ENCODE measurements at regions not wholly inside any gene's neighbourhood (a gene's known extent, or its start where the extent isn't known, plus 50 kb on each side); places are given as distances from the start of the nearest gene placed in this dataset.
"Not testable (repeated sequence)": the region's sequence is repeated elsewhere in the genome, so short reads cannot be mapped to it uniquely, and the experiment has no call there.

GRCh38 chr7:94149789-94150545 is 145.8 kb upstream of the BET1 start:
- H3K27ac ChIP-seq = no peak overlapping the region
- H3K4me3 ChIP-seq = no peak overlapping the region
- H3K9me3 ChIP-seq (ENCODE audit: low read depth, low read length) = no peaks in the 10 kb centered on the region
- no peak overlapping the region for H3K9ac ChIP-seq (ENCODE audit: insufficient read length)
- no peaks in the 10 kb centered on the region for H3K36me3 ChIP-seq (ENCODE audit: insufficient read depth, low read length)
- DNase-seq (ENCODE audit: low read depth, low spot score) = no peak
- TF ChIP-seq EZH2 (IDR thresholded peaks at IDR 0.05) (no peak), POLR2AphosphoS5 (IDR thresholded peaks at IDR 0.05; ENCODE audit: borderline replicate concordance, low read depth, low read length) (no peak), FOXP2 (optimal IDR thresholded peaks at IDR 0.05; ENCODE audit: control extremely low read depth, extremely low read length, insufficient read depth) (no peak)

DNA sequence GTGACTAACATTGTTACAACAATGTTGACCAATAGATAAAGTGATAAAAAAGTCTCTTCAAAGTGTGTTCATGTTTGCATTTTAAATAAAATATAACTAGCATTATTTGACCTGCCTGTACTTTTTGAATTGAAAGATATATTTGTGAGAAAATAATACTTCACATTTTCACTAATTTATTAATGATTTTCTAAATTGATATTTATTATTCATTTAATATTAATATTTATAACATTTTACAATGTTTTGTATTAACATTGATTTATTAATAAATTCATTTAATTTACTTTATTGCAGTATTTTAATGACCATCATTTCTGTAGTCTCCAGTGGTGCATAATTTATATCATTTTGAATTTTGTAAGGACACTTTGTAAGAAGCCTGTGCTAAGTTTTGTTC is 150.0 kb upstream of the BET1 start:
- no peak for DNase-seq (ENCODE audit: low read depth, low spot score)
- Histone ChIP-seq H3K4me3 (no peak overlapping the region), H3K9ac (ENCODE audit: insufficient read length) (no peak overlapping the region), H3K9me3 (ENCODE audit: low read depth, low read length) (no peaks in the 10 kb centered on the region), H3K27ac (no peak overlapping the region), H3K36me3 (ENCODE audit: insufficient read depth, low read length) (no peaks in the 10 kb centered on the region)
- no peak for TF ChIP-seq POLR2AphosphoS5 (IDR thresholded peaks at IDR 0.05; ENCODE audit: borderline replicate concordance, low read depth, low read length)

- Histone ChIP-seq H3K9me3 (ENCODE audit: low read depth, low read length) (no peaks in the 10 kb centered on the region), H3K36me3 (ENCODE audit: insufficient read depth, low read length) (no peaks in the 10 kb centered on the region), H3K27ac (no peak overlapping the region), H3K4me3 (no peak overlapping the region), H3K9ac (ENCODE audit: insufficient read length) (no peak overlapping the region)
- TF ChIP-seq FOXP2 (optimal IDR thresholded peaks at IDR 0.05; ENCODE audit: control extremely low read depth, extremely low read length, insufficient read depth) (no peak), POLR2AphosphoS5 (IDR thresholded peaks at IDR 0.05; ENCODE audit: borderline replicate concordance, low read depth, low read length) (no peak), EZH2 (IDR thresholded peaks at IDR 0.05) (no peak)
- no peak for DNase-seq (ENCODE audit: low read depth, low spot score)
Observed at GRCh38 chr7:94154858-94155257, 150.7 kb upstream of the BET1 start.

DNA sequence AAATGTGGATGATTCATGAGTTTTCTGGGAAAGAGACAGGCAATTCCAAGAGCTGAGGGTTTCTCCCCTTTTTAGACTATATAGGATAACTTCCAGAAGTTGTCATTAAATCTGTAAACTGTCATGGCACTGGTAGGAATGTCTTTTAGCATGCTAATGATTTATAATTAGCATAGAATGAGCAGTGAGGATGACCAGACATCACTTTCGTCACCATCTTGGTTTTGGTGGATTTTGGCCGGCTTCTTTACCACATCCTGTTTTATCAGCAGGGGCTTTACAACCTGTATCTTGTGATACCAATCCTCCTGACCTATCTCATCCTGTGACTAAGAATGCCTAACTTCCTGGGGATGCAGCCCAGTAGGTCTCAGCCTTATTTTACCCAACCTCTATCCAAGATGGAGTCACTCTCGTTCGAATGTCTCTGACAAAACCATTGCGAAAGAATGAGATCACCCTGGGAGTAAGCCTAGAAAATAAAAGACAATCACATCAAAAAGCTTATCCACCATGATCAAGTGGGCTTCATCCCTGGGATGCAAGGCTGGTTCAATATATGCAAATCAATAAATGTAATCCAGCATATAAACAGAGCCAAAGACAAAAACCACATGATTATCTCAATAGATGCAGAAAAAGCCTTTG is 153.6 kb upstream of the BET1 start:
- DNase-seq (ENCODE audit: low read depth, low spot score); H3K9ac ChIP-seq (ENCODE audit: insufficient read length); H3K4me3 ChIP-seq; H3K27ac ChIP-seq; H3K9me3 ChIP-seq (ENCODE audit: low read depth, low read length); H3K36me3 ChIP-seq (ENCODE audit: insufficient read depth, low read length): not testable (repeated sequence)

DNA sequence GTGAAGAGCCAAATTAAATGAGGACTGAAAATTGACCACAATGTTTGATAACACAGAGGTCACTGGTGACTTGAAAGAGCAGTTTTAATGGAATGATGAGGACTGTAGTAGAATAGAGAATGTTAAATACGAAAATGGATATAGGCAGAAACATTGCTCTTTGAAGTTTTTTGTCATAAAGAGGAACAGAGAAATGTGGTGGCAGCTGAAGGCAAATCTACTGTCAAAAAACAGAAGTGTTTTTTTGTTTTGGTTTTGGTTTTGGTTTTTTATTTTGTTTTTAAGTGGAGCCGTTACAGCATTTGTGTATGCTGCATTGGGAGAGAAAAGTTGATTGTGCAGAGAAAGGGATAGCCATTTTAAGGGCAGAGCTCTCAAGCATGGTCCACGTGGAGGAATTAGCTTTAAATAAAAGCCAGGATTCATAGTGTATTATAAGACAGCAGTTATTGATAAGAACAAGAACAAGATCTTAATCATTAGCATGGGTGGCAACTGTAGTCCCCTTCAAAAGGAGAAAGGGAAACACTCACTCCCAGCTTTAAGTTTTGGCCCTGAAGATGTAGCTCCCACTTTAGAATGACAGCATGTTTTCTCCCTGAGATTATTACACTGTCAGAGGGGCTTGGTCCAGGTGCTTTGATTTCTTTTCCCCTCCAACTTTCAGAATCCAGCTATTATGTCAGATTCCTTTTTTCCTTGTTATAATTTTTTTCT is 156.7 kb upstream of the BET1 start:
- TF ChIP-seq EZH2 (IDR thresholded peaks at IDR 0.05) (no peak), FOXP2 (optimal IDR thresholded peaks at IDR 0.05; ENCODE audit: control extremely low read depth, extremely low read length, insufficient read depth) (no peak), POLR2AphosphoS5 (IDR thresholded peaks at IDR 0.05; ENCODE audit: borderline replicate concordance, low read depth, low read length) (no peak)
- Histone ChIP-seq H3K9me3 (ENCODE audit: low read depth, low read length) (no peaks in the 10 kb centered on the region), H3K4me3 (no peak overlapping the region), H3K27ac (no peak overlapping the region), H3K9ac (ENCODE audit: insufficient read length) (no peak overlapping the region), H3K36me3 (ENCODE audit: insufficient read depth, low read length) (no peaks in the 10 kb centered on the region)
- DNase-seq (ENCODE audit: low read depth, low spot score) = no peak

GRCh38 chr7:94161476-94161875 is 157.3 kb upstream of the BET1 start:
- DNase-seq (ENCODE audit: low read depth, low spot score) = no peak
- Histone ChIP-seq H3K4me3 (no peak overlapping the region), H3K9ac (ENCODE audit: insufficient read length) (no peak overlapping the region), H3K36me3 (ENCODE audit: insufficient read depth, low read length) (no peaks in the 10 kb centered on the region), H3K27ac (no peak overlapping the region), H3K9me3 (ENCODE audit: low read depth, low read length) (no peaks in the 10 kb centered on the region)
- no peak for TF ChIP-seq EZH2 (IDR thresholded peaks at IDR 0.05)
- no peak for TF ChIP-seq FOXP2 (optimal IDR thresholded peaks at IDR 0.05; ENCODE audit: control extremely low read depth, extremely low read length, insufficient read depth)
- TF ChIP-seq POLR2AphosphoS5 (IDR thresholded peaks at IDR 0.05; ENCODE audit: borderline replicate concordance, low read depth, low read length) = no peak

DNA sequence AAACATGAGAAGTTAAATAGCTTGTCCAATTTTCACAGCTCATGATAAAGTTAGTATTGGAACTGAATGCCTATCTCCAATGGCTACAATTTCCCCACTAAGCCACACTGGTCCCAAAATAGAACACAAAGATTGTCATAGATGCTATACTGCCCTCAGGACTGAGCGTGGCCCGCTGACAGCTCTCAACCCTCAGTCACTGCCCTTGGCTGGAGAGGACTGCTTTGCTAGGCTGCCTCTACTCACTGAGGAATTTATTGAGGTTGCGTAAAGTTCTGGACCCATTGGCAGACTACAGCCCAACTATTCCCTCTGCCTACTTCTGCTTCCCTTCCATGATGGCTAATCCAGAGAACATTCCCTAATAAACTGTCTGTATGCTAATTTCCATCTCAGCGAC is 165.5 kb upstream of the BET1 start:
- Histone ChIP-seq H3K36me3 (ENCODE audit: insufficient read depth, low read length) (no peaks in the 10 kb centered on the region), H3K27ac (no peak overlapping the region), H3K9ac (ENCODE audit: insufficient read length) (no peak overlapping the region), H3K9me3 (ENCODE audit: low read depth, low read length) (no peaks in the 10 kb centered on the region), H3K4me3 (no peak overlapping the region)
- TF ChIP-seq EZH2 (IDR thresholded peaks at IDR 0.05) (no peak), FOXP2 (optimal IDR thresholded peaks at IDR 0.05; ENCODE audit: control extremely low read depth, extremely low read length, insufficient read depth) (no peak), POLR2AphosphoS5 (IDR thresholded peaks at IDR 0.05; ENCODE audit: borderline replicate concordance, low read depth, low read length) (no peak)
- no peak for DNase-seq (ENCODE audit: low read depth, low spot score)

DNA sequence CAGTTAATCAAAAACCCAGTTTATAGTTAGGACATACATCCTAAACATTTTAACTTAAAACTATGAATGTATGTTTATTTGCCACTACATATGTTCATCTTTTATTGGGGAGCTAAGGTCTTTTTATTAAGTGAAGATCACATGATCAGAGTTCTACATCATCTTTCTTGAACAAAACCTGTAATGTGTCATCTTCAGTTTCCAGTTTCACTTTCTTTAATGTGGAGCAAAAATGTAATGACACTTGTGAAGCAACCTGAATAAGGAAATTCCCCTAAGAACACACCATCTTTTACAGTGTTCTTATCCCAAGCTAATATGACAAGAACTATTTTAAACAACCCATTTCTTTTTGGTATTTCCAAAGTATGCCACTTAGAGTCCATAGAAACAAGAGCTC is 166.7 kb upstream of the BET1 start:
- DNase-seq (ENCODE audit: low read depth, low spot score) = no peak
- no peak overlapping the region for H3K4me3 ChIP-seq
- no peak overlapping the region for H3K27ac ChIP-seq
- H3K9ac ChIP-seq (ENCODE audit: insufficient read length) = no peak overlapping the region
- TF ChIP-seq POLR2AphosphoS5 (IDR thresholded peaks at IDR 0.05; ENCODE audit: borderline replicate concordance, low read depth, low read length) (no peak), EZH2 (IDR thresholded peaks at IDR 0.05) (no peak), FOXP2 (optimal IDR thresholded peaks at IDR 0.05; ENCODE audit: control extremely low read depth, extremely low read length, insufficient read depth) (no peak)
- no peaks in the 10 kb centered on the region for H3K36me3 ChIP-seq (ENCODE audit: insufficient read depth, low read length)
- H3K9me3 ChIP-seq (ENCODE audit: low read depth, low read length) = no peaks in the 10 kb centered on the region

Measured in SK-N-MC (cell line).